ENCODE measurements at regions not wholly inside any gene's neighbourhood (a gene's known extent, or its start where the extent isn't known, plus 50 kb on each side); places are given as distances from the start of the nearest gene placed in this dataset.

DNA sequence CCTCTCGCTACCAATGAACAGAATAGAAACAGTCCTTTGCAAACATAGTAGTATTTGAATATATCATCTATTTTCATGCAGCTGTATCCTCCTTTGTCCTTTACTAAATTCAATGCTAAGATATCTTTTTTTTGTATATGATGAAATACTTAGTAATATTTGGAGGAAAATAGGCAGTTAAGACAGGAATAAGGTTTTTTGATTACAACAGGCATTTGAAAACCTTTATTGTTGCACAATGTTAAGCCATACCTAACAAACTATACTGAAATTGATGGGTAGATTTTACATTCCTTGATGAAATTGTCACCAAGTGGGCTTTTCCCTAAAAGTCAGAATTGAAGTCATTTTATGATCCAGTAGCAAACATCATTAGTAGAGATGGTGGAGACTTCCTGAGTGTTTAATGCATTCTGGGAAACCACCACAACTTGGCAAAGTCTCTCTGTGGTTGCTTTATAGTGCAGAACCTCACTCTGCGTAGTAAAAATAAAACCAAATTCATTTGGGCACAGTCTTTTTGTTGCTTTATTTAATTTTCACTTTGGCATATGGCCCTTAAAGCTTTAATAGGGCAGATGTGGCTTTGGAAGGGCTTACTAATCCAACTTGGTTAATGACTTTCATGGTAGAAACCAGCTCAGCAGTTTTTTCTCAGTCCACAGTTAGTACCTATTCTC is 216.0 kb downstream of the DIPK2A start:
- TF ChIP-seq TAF1 (IDR thresholded peaks at IDR 0.05; ENCODE audit: low read depth, low read length) (no peak), POLR2A (IDR thresholded peaks at IDR 0.05; ENCODE audit: low read depth, low read length) (no peak), POLR2AphosphoS5 (IDR thresholded peaks at IDR 0.05; ENCODE audit: low read depth, low read length) (no peak), PAX5 (IDR thresholded peaks at IDR 0.05; ENCODE audit: insufficient read depth, low read length, severe bottlenecking) (no peak), POU2F2 (IDR thresholded peaks at IDR 0.05; ENCODE audit: low read depth, low read length) (no peak)

Data from GM12891 (cell line).